Adipocyte (in vitro differentiated cells): ENCODE measurements at regions not wholly inside any gene's neighbourhood (a gene's known extent, or its start where the extent isn't known, plus 50 kb on each side); places are given as distances from the start of the nearest gene placed in this dataset.

ENCODE experiments used
- DNase-seq: peaks from one replicate; pipeline ENCODE4 v3.0.0-alpha.2; 2015; ENCODE audit warnings: low read depth
- H3K27me3 ChIP-seq: replicated peaks from 2 replicates; pipeline ENCODE4 v1.7.0; 2013; ENCODE audit warnings: mild to moderate bottlenecking, low read length, moderate library complexity; ENCODE audit not compliant: control insufficient read depth, insufficient read depth
- H3K36me3 ChIP-seq: 2 replicates; pipeline ENCODE4 v1.7.0; 2013; ENCODE audit warnings: low read length, mild to moderate bottlenecking, moderate library complexity; ENCODE audit not compliant: control insufficient read depth, insufficient read depth, severe bottlenecking
- H3K4me1 ChIP-seq: 2 replicates; pipeline ENCODE4 v1.7.0; 2013; ENCODE audit warnings: mild to moderate bottlenecking, low read length, moderate library complexity; ENCODE audit not compliant: control insufficient read depth, insufficient read depth
- H3K4me3 ChIP-seq: 2 replicates; pipeline ENCODE4 v1.7.0; 2013; ENCODE audit warnings: mild to moderate bottlenecking, low read length, moderate library complexity
- H3K9ac ChIP-seq: 2 replicates; pipeline ENCODE4 v1.7.0; 2013; ENCODE audit warnings: mild to moderate bottlenecking, low read length, moderate library complexity
- H3K9me3 ChIP-seq: 2 replicates; pipeline ENCODE4 v1.7.0; 2013; ENCODE audit warnings: mild to moderate bottlenecking, low read length, moderate library complexity; ENCODE audit not compliant: control insufficient read depth

DNA sequence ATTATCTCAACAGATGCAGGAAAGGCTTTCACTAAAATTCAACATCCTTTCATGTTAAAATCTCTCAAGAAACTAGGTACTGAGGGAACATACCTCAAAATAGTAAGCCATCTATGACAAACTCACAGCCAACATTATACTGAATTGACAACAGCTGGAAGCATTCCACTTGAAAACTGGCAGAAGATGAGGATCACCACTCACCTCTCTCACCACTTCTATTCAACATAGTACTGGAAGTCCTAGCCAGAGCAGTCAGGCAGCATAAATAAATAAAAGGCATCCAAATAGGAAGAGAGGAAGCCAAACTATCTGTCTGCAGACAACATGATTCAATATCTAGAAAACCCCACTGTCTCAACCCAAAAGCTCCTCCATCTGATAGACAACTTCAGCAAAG lies 203.6 kb upstream of the GRAMD2B start:
- peaks cover 10% of the 10 kb centered on the region for H3K9me3 ChIP-seq
- no peaks in the 10 kb centered on the region for H3K36me3 ChIP-seq
- DNase-seq = no peak
- no peaks in the 10 kb centered on the region for H3K27me3 ChIP-seq
- no peak overlapping the region for H3K9ac ChIP-seq
- no peaks in the 10 kb centered on the region for H3K4me1 ChIP-seq
- H3K4me3 ChIP-seq = no peak overlapping the region

DNA sequence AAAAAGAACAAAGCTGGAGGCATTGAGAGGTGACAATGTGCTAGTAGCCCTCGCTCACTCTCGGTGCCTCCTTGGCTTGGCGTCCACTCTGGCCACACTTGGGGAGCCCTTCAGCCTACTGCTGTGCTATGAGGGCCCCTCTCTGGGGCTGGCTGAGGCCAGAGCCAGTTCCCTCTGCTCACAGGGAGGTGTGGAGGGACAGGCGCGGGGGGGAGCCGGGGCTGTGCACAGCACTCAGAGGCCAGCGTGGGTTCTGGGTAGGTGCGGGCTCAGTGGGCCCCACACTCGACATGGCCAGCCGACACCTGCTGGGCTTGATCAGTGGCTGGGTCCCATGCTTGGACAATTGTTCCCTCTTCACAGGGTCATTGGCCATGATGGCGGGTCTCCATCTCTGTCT lies 202.5 kb upstream of the GRAMD2B start:
- Histone ChIP-seq H3K4me1 (no peaks in the 10 kb centered on the region), H3K36me3 (no peaks in the 10 kb centered on the region), H3K9me3 (peaks cover 10% of the 10 kb centered on the region), H3K9ac (no peak overlapping the region), H3K4me3 (no peak overlapping the region), H3K27me3 (no peaks in the 10 kb centered on the region)
- DNase-seq = no peak

DNA sequence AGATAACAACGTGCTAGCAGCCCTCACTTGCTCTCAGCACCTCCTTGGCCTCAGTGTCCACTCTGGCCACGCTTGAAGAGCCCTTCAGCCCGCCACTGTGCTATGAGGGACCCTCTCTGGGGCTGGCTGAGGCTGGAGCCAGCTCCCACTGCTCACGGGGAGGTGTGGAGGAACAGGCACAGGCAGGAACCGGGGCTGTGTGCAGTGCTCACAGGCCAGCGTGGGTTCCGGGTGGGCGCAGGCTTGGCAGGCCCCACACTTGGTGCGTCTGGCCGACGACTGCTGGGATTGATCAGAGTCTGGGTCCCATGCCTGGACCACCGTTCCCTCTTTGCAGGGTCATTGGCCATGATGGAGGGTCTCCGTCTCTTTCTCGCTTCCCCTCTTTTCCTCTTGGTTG lies 194.3 kb upstream of the GRAMD2B start:
- no peaks in the 10 kb centered on the region for H3K27me3 ChIP-seq
- H3K4me1 ChIP-seq = no peaks in the 10 kb centered on the region

DNA sequence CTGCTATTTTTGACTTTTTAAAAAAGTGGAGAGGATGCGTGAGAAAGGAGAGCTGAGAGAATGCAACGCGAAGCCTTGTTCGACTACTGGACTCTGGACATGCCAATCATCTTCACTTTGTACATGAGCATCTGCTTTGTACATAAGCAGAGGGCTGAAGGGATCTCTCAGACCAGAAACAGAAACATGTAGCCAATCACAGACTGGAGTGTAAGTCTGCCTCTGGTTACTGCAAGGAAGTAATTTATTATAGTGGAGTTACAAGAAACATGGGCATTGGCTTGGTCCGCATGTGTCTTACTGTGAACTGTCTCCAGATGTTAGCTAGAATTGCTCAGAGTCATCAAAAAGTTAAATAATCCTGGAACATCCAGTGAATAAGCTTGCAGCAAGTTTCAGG lies 190.0 kb upstream of the GRAMD2B start:
- no peak overlapping the region for H3K9ac ChIP-seq
- no peaks in the 10 kb centered on the region for H3K36me3 ChIP-seq
- no peak for DNase-seq
- H3K9me3 ChIP-seq = no peaks in the 10 kb centered on the region
- H3K4me3 ChIP-seq = no peak overlapping the region
- no peaks in the 10 kb centered on the region for H3K27me3 ChIP-seq
- H3K4me1 ChIP-seq = no peaks in the 10 kb centered on the region

More for the DNA sequence above, 194.3 kb upstream of the GRAMD2B start:
- no peak overlapping the region for H3K4me3 ChIP-seq
- no peaks in the 10 kb centered on the region for H3K36me3 ChIP-seq
- no peaks in the 10 kb centered on the region for H3K9me3 ChIP-seq
- no peak for DNase-seq
- no peak overlapping the region for H3K9ac ChIP-seq

DNA sequence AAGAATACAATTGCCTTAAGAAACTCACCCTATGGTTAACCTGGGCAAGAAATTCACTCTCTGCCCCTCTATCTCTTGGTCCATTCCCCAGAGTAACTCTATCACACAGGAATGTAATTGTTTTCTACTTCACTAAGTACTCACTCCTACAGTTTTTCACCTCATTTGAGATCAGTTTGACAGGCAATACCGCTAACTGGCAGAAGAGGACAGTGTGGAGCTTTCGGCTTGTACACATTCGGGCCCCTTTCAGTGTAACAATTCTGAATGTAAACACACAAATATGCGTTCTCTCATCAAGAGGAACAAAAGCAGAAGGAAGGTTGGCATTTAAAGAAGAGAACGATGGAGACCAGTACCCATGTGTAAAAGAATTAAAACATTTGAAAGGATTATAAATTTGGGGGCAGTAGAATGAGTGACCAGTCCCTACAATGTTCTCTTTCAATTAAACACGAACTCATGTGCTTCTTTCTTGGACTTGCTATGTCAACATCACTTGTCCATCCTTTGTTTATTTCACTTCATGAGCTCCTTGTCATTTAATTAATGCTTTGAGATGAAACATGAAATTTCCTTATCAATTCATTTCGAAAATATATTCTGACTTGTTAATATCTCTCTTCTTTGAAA lies 188.5 kb upstream of the GRAMD2B start:
- H3K36me3 ChIP-seq = no peaks in the 10 kb centered on the region
- no peaks in the 10 kb centered on the region for H3K9me3 ChIP-seq
- no peak overlapping the region for H3K9ac ChIP-seq
- no peak overlapping the region for H3K4me3 ChIP-seq
- no peaks in the 10 kb centered on the region for H3K4me1 ChIP-seq
- peak; percentile 33 for DNase-seq
- H3K27me3 ChIP-seq = no peaks in the 10 kb centered on the region

DNA sequence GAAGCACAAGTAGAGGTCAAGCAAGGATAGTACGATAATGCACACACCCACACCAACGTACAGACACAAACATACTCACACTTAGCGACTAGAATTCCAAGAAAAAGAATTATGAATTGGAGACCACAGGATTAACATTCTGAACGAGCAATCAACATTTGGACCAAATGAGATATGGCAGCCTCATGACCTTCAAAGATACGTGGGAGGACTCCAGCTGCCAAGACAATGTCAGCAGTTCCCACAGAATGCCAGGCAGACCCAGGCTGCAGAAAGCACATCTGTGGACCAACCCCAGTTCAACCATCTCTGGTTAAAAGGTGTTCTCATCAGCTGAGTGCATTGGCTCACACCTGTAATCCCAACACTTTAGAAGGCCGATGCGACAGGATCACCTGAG lies 187.6 kb upstream of the GRAMD2B start:
- no peaks in the 10 kb centered on the region for H3K4me1 ChIP-seq
- no peaks in the 10 kb centered on the region for H3K9me3 ChIP-seq
- H3K9ac ChIP-seq = no peak overlapping the region
- no peak overlapping the region for H3K4me3 ChIP-seq
- no peaks in the 10 kb centered on the region for H3K27me3 ChIP-seq
- H3K36me3 ChIP-seq = no peaks in the 10 kb centered on the region
- no peak for DNase-seq

DNA sequence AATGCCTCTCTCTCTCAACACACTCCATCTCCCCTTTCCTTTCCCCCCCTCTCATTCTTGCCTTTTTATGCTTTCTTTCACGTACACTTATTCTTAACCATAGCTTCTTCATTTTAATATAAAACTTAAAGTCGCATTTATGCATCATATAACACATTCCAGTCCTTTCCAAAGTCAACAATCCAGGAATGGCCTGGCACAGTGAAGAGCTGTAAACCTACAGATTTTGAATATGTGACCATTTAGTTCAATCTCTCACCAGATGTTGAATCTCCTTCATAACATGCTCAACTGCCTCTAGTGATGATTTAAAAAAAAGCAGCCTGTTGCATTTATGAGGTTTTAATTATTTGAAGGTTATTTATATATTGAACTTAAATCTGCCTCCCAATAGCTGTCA lies 186.2 kb upstream of the GRAMD2B start:
- Histone ChIP-seq H3K4me1 (no peaks in the 10 kb centered on the region), H3K4me3 (no peak overlapping the region), H3K9ac (no peak overlapping the region), H3K36me3 (no peaks in the 10 kb centered on the region), H3K9me3 (no peaks in the 10 kb centered on the region), H3K27me3 (no peaks in the 10 kb centered on the region)
- no peak for DNase-seq

DNA sequence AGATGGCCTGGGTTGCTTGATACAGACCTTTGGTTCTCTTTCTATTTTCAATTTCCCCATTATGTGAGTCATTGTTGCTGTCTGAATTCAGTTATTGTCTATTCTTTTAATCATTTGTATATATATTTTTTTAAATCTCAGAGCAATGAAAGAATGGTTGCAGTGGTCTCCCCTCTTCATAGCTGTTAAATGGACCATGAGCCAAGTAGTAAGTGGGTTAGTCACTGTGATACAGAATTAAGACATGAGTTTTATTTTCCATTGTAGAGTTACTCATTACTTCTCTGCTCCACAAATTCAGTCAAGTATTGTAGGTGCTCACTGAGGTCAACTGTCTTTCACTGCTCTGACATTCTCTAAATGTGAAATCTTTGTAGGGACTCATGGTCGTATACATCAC lies 174.6 kb upstream of the GRAMD2B start:
- H3K9me3 ChIP-seq = no peaks in the 10 kb centered on the region
- no peak overlapping the region for H3K4me3 ChIP-seq
- H3K27me3 ChIP-seq = no peaks in the 10 kb centered on the region
- H3K36me3 ChIP-seq = no peaks in the 10 kb centered on the region
- no peak overlapping the region for H3K9ac ChIP-seq
- no peaks in the 10 kb centered on the region for H3K4me1 ChIP-seq
- no peak for DNase-seq

DNA sequence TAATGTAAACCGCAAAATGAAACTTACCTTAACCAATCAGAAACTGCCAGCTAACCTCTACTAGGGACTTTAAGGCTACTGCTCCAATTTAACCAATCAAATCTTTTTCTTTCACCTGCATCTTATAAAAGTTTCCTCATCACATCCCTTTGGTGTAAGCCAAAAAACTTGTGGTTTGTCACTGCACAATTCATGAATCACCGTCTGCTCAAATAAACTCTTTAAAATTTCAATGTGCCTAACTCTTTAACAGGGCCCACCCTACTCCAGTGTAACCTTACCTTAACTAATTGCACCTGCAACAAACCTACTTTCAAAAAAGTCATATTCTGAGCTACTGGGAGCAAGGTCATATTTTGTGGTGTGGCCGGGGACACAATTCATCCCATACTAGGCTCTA lies 172.2 kb upstream of the GRAMD2B start:
- no peaks in the 10 kb centered on the region for H3K27me3 ChIP-seq
- no peak overlapping the region for H3K9ac ChIP-seq
- H3K9me3 ChIP-seq = no peaks in the 10 kb centered on the region
- H3K4me3 ChIP-seq = no peak overlapping the region
- H3K36me3 ChIP-seq = no peaks in the 10 kb centered on the region
- no peak for DNase-seq
- no peaks in the 10 kb centered on the region for H3K4me1 ChIP-seq

DNA sequence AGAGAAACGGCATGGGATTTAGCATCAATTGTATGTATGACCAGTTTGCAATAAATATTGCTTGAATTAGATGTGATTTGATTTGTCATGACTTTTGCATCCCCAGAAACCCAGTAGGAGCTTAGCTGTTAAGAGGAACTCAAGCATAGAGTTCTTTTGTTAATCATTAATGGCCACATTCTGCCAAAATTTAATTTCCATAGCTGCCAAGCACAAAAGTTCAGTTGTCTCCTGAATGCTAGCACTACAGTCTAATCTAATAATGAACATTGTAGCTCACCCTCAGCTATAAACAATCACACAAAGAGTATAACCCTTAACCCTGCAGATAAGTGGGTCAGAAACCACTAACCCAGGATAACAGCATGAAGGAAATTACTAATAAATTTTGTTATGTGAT lies 169.8 kb upstream of the GRAMD2B start:
- Histone ChIP-seq H3K9ac (no peak overlapping the region), H3K4me3 (no peak overlapping the region), H3K9me3 (peaks cover 8% of the 10 kb centered on the region), H3K4me1 (no peaks in the 10 kb centered on the region), H3K27me3 (no peaks in the 10 kb centered on the region), H3K36me3 (no peaks in the 10 kb centered on the region)
- no peak for DNase-seq

DNA sequence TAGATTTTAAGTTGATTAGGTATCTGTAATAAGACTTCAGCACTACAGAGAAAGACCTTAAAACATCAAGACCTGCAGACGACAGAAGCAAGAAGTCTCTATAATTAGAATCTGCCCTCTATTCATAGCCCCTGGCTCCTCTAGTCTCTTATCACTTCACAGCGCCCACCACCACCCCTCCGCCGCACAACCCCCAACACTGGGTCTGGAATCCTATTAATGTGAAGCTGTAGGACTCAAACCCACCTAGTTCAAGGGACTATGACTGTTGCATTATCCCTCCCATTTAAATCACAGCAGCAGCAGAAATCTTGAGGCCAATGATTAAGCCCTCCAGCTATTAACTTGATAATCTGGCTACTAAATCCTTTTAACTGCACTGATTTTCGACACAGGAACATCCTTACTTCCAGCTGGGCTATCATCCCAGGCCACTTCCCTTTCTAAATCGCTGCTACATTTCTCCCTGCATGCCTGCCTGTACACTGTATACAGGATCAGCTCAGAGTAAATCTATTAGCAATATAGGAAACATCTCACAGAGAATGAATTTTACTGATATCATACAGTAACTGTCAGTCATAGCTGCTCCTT lies 159.5 kb upstream of the GRAMD2B start:
- no peaks in the 10 kb centered on the region for H3K27me3 ChIP-seq
- no peak overlapping the region for H3K4me3 ChIP-seq
- no peaks in the 10 kb centered on the region for H3K4me1 ChIP-seq
- DNase-seq = no peak
- H3K36me3 ChIP-seq = no peaks in the 10 kb centered on the region
- H3K9me3 ChIP-seq = peaks cover 21% of the 10 kb centered on the region
- no peak overlapping the region for H3K9ac ChIP-seq

DNA sequence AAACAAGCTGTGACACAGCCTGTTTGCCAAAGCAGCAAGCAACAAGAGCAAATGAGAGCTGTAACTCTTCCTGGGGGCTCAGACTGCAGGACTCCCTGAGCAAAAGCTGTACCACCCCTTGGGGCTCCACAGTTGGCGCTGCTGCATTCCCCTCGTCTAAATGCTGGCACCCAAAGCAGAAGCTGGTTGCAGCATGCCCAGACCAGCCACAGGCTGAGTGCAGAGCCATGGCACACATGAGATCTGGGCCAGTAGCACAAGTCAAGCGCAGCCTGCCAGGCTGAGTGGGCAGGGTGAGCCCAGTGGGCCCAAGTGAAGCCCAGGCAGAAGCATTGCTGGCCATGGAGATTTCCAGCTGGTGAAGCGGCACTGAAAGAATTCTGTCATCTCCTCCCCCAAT lies 157.3 kb upstream of the GRAMD2B start:
- no peaks in the 10 kb centered on the region for H3K27me3 ChIP-seq
- H3K4me1 ChIP-seq = no peaks in the 10 kb centered on the region
- H3K36me3 ChIP-seq = no peaks in the 10 kb centered on the region
- no peak overlapping the region for H3K9ac ChIP-seq
- H3K4me3 ChIP-seq = no peak overlapping the region
- H3K9me3 ChIP-seq = peaks cover 9% of the 10 kb centered on the region
- no peak for DNase-seq
